Mesothelial cell of epicardium (in vitro differentiated cells): ENCODE measurements at regions not wholly inside any gene's neighbourhood (a gene's known extent, or its start where the extent isn't known, plus 50 kb on each side); places are given as distances from the start of the nearest gene placed in this dataset.

ENCODE experiments used
- DNase-seq, 2 experiments: peaks; one replicate each; pipeline ENCODE4 v3.0.0; 2021; ENCODE audit warnings: low spot score in 2 of 2; ENCODE audit not compliant: unreplicated experiment in 2 of 2
- H3K27ac Mint-ChIP-seq: 2 replicates; pipeline ENCODE4 v1.8.0; 2021; ENCODE audit warnings: mixed read lengths
- H3K27me3 Mint-ChIP-seq: 2 replicates; pipeline ENCODE4 v1.8.0; 2021; ENCODE audit warnings: low read depth, mixed read lengths
- H3K36me3 Mint-ChIP-seq: 2 replicates; pipeline ENCODE4 v1.8.0; 2021; ENCODE audit warnings: mixed read lengths
- H3K4me1 Mint-ChIP-seq: 2 replicates; pipeline ENCODE4 v1.8.0; 2021; ENCODE audit warnings: mixed read lengths
- H3K4me3 Mint-ChIP-seq: 2 replicates; pipeline ENCODE4 v1.8.0; 2021; ENCODE audit warnings: mild to moderate bottlenecking, moderate library complexity, mixed read lengths
- H3K9me3 Mint-ChIP-seq: 2 replicates; pipeline ENCODE4 v1.8.0; 2021; ENCODE audit warnings: mixed read lengths
- CTCF ChIP-seq: fragments of 200-600 bp; sonication (generic); IDR thresholded peaks from one replicate; pipeline ENCODE4 v1.5.0; 2021; ENCODE audit warnings: antibody characterized with exemption; ENCODE audit not compliant: unreplicated experiment

DNA sequence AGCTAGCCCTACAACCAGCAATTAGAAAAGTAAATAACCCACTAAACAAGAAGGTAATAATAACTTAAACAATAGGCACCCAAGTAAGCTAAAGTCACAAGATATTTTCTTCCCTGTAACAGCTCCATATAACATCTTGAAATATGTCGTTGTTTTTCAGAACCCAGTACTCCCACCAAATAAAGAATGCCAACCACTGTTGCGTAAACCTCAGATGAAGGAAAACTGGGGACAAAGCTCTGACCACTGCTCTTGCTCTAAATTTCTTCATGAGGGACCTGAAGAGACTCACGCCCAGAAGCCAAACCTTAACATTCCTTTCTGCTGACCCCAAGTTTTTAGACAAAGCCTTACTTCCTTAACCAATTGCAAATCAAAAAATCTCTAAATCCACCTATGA is 267.7 kb upstream of the GAS1 start:
- Mint-ChIP-seq H3K4me3 (no peak overlapping the region), H3K36me3 (no peaks in the 10 kb centered on the region), H3K27ac (no peak overlapping the region), H3K9me3 (no peaks in the 10 kb centered on the region), H3K4me1 (peaks cover 19% of the 10 kb centered on the region), H3K27me3 (no peaks in the 10 kb centered on the region)
- DNase-seq, result no peak
- no peak for TF ChIP-seq CTCF

GRCh38 chr9:87216036-87216435 is 268.7 kb upstream of the GAS1 start:
- Mint-ChIP-seq H3K4me1 (peaks cover 19% of the 10 kb centered on the region), H3K27ac (no peak overlapping the region), H3K9me3 (no peaks in the 10 kb centered on the region), H3K36me3 (no peaks in the 10 kb centered on the region), H3K4me3 (no peak overlapping the region), H3K27me3 (no peaks in the 10 kb centered on the region)
- DNase-seq, result no peak
- no peak for TF ChIP-seq CTCF

GRCh38 chr9:87216897-87217455 is 269.7 kb upstream of the GAS1 start:
- no peak for TF ChIP-seq CTCF
- no peak for DNase-seq
- no peaks in the 10 kb centered on the region for H3K27me3 Mint-ChIP-seq
- no peaks in the 10 kb centered on the region for H3K36me3 Mint-ChIP-seq
- no peak overlapping the region for H3K4me3 Mint-ChIP-seq
- H3K4me1 Mint-ChIP-seq, result peaks cover 17% of the 10 kb centered on the region
- no peaks in the 10 kb centered on the region for H3K9me3 Mint-ChIP-seq
- no peak overlapping the region for H3K27ac Mint-ChIP-seq

DNA sequence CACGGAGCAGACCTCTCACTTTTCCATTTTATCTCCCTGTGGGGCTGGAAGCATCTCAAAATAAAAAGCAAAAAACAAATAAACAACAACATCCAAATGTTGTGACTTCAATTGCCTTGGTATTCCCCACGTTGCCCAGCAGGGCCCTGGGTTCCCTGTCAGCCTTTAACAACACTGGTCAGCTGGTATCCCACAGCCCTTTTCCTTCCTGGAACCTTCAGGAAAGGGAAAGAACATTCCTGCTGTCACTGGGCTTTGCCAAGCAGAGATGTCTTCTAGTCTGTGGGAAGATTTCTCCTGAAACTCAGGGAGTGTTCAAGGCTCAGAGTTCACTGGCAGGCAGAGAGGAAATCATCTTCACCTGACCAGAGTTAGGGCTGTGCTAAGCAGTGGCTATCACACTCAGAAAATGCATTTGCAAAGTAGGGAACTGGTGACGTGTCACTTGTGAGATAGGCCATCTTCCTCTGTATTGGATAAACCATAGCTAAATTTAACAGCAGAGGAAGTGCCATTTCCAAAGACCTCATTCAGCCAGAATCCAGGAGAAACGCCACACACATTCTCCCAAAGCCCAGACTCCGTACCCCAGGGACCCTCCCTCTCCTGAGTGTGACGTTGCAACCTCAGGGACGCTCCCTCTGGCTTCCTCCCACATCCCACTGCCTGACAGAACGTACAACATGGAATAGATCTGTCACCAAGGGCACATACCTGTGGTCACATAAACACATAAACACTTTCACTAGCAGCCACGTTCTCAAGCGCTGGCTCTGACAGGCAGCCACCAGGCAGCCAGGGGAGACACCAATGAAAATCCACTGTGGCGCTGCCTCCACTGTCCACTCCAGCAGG is 274.0 kb upstream of the DAPK1 start:
- TF ChIP-seq CTCF, result no peak
- H3K36me3 Mint-ChIP-seq, result no peaks in the 10 kb centered on the region
- no peaks in the 10 kb centered on the region for H3K9me3 Mint-ChIP-seq
- no peak for DNase-seq
- H3K27me3 Mint-ChIP-seq, result no peaks in the 10 kb centered on the region
- peaks cover 11% of the 10 kb centered on the region for H3K4me1 Mint-ChIP-seq
- no peak overlapping the region for H3K27ac Mint-ChIP-seq
- no peak overlapping the region for H3K4me3 Mint-ChIP-seq

- no peak overlapping the region for H3K27ac Mint-ChIP-seq
- H3K36me3 Mint-ChIP-seq, result no peaks in the 10 kb centered on the region
- no peak for DNase-seq
- H3K4me1 Mint-ChIP-seq, result peaks cover 22% of the 10 kb centered on the region
- no peak for TF ChIP-seq CTCF
- no peaks in the 10 kb centered on the region for H3K27me3 Mint-ChIP-seq
- peaks cover 11% of the 10 kb centered on the region for H3K9me3 Mint-ChIP-seq
- H3K4me3 Mint-ChIP-seq, result no peak overlapping the region
These were observed 270.8 kb upstream of the DAPK1 start for GRCh38 chr9:87226896-87227295.
